ENCODE measurements at regions not wholly inside any gene's neighbourhood (a gene's known extent, or its start where the extent isn't known, plus 50 kb on each side); places are given as distances from the start of the nearest gene placed in this dataset.

DNA sequence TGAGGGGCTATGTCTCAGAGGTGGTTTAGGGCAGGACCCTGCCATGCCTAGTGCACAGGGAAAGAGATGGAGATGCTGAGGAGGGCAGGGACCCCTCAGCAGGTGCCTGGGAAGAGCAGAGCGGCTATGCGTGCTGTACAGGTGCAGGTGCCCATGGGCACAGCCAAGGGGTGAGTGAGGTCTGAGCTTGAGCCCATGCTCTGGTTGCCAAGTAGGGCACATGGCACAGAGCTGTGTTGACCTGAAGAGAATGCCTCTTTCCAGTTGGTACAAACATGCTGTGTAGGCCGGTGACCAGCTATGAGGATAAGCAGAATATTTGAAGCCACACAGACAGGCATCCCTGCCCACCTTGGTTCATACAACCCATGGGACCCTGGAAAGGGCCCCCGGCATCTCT lies 65.8 kb upstream of the NECTIN1 start:
- no peak overlapping the region for H3K4me3 ChIP-seq (replicated peaks in 1 of 3; ENCODE audit: insufficient read depth in 1 of 3, low read depth in 1 of 3, low read length in 3 of 3)
- ChIA-PET CTCF (no interaction called here), POLR2A (no interaction called here)
- no peak for FAIRE-seq
- no TSS peak for BruUV-seq (replicated peaks)
- no peaks in the 10 kb centered on the region for H3K9me3 ChIP-seq (replicated peaks; ENCODE audit: control insufficient read depth, insufficient read depth, low read length)
- no peaks in the 10 kb centered on the region for H3K27me3 ChIP-seq (ENCODE audit: control insufficient read depth in 2 of 2, insufficient read depth in 2 of 2, low read length in 2 of 2)
- no peaks in the 10 kb centered on the region for H3K9me1 ChIP-seq (replicated peaks; ENCODE audit: control insufficient read depth, extremely low read depth, insufficient read depth, low read length)
- dilution Hi-C loops (cut with MboI; ENCODE audit: extremely low pct_ligation_motif_present, low sequenced_read_pairs) (no loop called here), intact Hi-C loops (cut with micrococcal nuclease) (no loop called here)
- no peaks in the 10 kb centered on the region for H3K4me1 ChIP-seq (ENCODE audit: control insufficient read depth, extremely low read depth, insufficient read depth, low read length)
- no peak overlapping the region for H3K27ac ChIP-seq (ENCODE audit: insufficient read depth, low read depth, low read length)
- H3K4me2 ChIP-seq (ENCODE audit: insufficient read depth, low read length) = no peak overlapping the region
- no peaks in the 10 kb centered on the region for H3K36me3 ChIP-seq (ENCODE audit: control insufficient read depth in 2 of 2, extremely low read depth in 1 of 2, insufficient read depth in 2 of 2, low read length in 2 of 2)
- no peaks in the 10 kb centered on the region for H4K20me1 ChIP-seq (replicated peaks; ENCODE audit: control insufficient read depth, extremely low read depth, insufficient read depth, low read length)
- TF ChIP-seq GATA2 (IDR thresholded peaks at IDR 0.05; ENCODE audit: insufficient read depth, insufficient read length, low read depth, low read length) (no peak), POLR2AphosphoS5 (IDR thresholded peaks at IDR 0.05; ENCODE audit: insufficient read depth, low read depth, low read length) (no peak)
- no peak for DNase-seq (ENCODE audit: low read depth, low spot score)
- no peak overlapping the region for H2AFZ ChIP-seq (ENCODE audit: low read depth, low read length)
- H3K9ac ChIP-seq (replicated peaks; ENCODE audit: extremely low read depth, insufficient read depth, low read length) = no peak overlapping the region
- H3K79me2 ChIP-seq (ENCODE audit: control insufficient read depth, insufficient read depth, low read length) = no peaks in the 10 kb centered on the region

DNA sequence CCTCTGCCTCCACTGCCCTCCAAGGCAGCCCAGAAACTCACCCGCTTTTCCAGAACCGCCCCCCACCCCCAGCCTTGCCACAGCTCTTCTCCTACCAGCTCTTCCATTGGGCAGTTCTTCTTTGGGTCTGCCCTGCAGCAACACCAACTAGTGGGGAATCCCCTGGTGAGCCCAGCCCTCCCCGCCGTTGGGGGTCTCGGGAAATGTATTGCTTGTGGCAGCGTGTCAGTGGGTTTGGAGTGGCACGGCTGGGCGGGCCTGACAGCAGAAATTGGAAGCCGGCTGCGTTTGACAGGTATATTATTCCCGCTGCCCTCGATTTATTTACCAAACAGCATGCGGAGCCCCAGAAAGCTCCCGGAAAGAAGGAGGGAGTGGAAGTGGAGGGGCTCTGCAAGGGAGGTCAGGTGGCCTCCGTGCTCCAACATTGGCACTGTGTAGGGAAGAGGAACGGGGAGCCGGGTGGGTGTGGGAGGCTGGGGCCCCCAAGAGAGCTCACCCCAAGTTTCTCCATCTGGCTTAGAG lies 65.2 kb upstream of the NECTIN1 start:
- TF ChIP-seq GATA2 (IDR thresholded peaks at IDR 0.05; ENCODE audit: insufficient read depth, insufficient read length, low read depth, low read length) = no peak
- no peak for TF ChIP-seq POLR2AphosphoS5 (IDR thresholded peaks at IDR 0.05; ENCODE audit: insufficient read depth, low read depth, low read length)
- no peak for TF ChIP-seq MYC (IDR thresholded peaks at IDR 0.05; ENCODE audit: low read depth, low read length)
- no peak for TF ChIP-seq FOS (IDR thresholded peaks at IDR 0.05; ENCODE audit: borderline replicate concordance, insufficient read depth, low read length)
- TF ChIP-seq, protein P1, sequence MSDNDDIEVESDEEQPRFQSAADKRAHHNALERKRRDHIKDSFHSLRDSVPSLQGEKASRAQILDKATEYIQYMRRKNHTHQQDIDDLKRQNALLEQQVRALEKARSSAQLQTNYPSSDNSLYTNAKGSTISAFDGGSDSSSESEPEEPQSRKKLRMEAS (IDR thresholded peaks at IDR 0.05; ENCODE audit: insufficient read depth, insufficient read length) = no peak
- TF ChIP-seq, protein P2, sequence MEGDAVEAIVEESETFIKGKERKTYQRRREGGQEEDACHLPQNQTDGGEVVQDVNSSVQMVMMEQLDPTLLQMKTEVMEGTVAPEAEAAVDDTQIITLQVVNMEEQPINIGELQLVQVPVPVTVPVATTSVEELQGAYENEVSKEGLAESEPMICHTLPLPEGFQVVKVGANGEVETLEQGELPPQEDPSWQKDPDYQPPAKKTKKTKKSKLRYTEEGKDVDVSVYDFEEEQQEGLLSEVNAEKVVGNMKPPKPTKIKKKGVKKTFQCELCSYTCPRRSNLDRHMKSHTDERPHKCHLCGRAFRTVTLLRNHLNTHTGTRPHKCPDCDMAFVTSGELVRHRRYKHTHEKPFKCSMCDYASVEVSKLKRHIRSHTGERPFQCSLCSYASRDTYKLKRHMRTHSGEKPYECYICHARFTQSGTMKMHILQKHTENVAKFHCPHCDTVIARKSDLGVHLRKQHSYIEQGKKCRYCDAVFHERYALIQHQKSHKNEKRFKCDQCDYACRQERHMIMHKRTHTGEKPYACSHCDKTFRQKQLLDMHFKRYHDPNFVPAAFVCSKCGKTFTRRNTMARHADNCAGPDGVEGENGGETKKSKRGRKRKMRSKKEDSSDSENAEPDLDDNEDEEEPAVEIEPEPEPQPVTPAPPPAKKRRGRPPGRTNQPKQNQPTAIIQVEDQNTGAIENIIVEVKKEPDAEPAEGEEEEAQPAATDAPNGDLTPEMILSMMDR (IDR thresholded peaks at IDR 0.05; ENCODE audit: extremely low read depth in 1 of 2, insufficient read depth in 1 of 2, low read depth in 1 of 2, low read length in 2 of 2) = no peak
- TF ChIP-seq EZH2 (IDR thresholded peaks at IDR 0.05; ENCODE audit: borderline replicate concordance, low read depth, low read length, severe bottlenecking) = no peak
- TF ChIP-seq POLR2A (IDR thresholded peaks at IDR 0.05; ENCODE audit: low read depth, low read length) = no peak
- no peak for TF ChIP-seq JUN (IDR thresholded peaks at IDR 0.05; ENCODE audit: borderline replicate concordance, insufficient read depth, insufficient read length, low read depth)
- intact Hi-C loops (cut with micrococcal nuclease) = no loop called here
- DNase-seq (ENCODE audit: low read depth, low spot score) (no peak), FAIRE-seq (no peak)
- Histone ChIP-seq H3K4me1 (ENCODE audit: control insufficient read depth, extremely low read depth, insufficient read depth, low read length) (no peaks in the 10 kb centered on the region), H3K9ac (replicated peaks; ENCODE audit: extremely low read depth, insufficient read depth, low read length) (no peak overlapping the region), H3K4me2 (ENCODE audit: insufficient read depth, low read length) (no peak overlapping the region), H3K4me3 (replicated peaks in 1 of 3; ENCODE audit: insufficient read depth in 1 of 3, low read depth in 1 of 3, low read length in 3 of 3) (no peak overlapping the region), H2AFZ (ENCODE audit: low read depth, low read length) (no peak overlapping the region), H4K20me1 (replicated peaks; ENCODE audit: control insufficient read depth, extremely low read depth, insufficient read depth, low read length) (no peaks in the 10 kb centered on the region), H3K36me3 (ENCODE audit: control insufficient read depth in 2 of 2, extremely low read depth in 1 of 2, insufficient read depth in 2 of 2, low read length in 2 of 2) (no peaks in the 10 kb centered on the region), H3K79me2 (ENCODE audit: control insufficient read depth, insufficient read depth, low read length) (no peaks in the 10 kb centered on the region), H3K27ac (ENCODE audit: insufficient read depth, low read depth, low read length) (no peak overlapping the region), H3K27me3 (ENCODE audit: control insufficient read depth in 2 of 2, insufficient read depth in 2 of 2, low read length in 2 of 2) (no peaks in the 10 kb centered on the region), H3K9me3 (replicated peaks; ENCODE audit: control insufficient read depth, insufficient read depth, low read length) (no peaks in the 10 kb centered on the region), H3K9me1 (replicated peaks; ENCODE audit: control insufficient read depth, extremely low read depth, insufficient read depth, low read length) (no peaks in the 10 kb centered on the region)
- dilution Hi-C loops (cut with MboI; ENCODE audit: extremely low pct_ligation_motif_present, low sequenced_read_pairs) = no loop called here
- CTCF ChIA-PET = no interaction called here
- POLR2A ChIA-PET = no interaction called here
- no TSS peak for BruUV-seq (replicated peaks)

All from endothelial cell of umbilical vein (primary cell).